ENCODE measurements at regions not wholly inside any gene's neighbourhood (a gene's known extent, or its start where the extent isn't known, plus 50 kb on each side); places are given as distances from the start of the nearest gene placed in this dataset.
"Not testable (repeated sequence)": the region's sequence is repeated elsewhere in the genome, so short reads cannot be mapped to it uniquely, and the experiment has no call there.

GRCh38 chr3:35446896-35447295, 192.4 kb upstream of the ARPP21 start:
- DNase-seq, result no peak

GRCh38 chr3:35448121-35448520, 191.2 kb upstream of the ARPP21 start:
- DNase-seq, result no peak

DNA sequence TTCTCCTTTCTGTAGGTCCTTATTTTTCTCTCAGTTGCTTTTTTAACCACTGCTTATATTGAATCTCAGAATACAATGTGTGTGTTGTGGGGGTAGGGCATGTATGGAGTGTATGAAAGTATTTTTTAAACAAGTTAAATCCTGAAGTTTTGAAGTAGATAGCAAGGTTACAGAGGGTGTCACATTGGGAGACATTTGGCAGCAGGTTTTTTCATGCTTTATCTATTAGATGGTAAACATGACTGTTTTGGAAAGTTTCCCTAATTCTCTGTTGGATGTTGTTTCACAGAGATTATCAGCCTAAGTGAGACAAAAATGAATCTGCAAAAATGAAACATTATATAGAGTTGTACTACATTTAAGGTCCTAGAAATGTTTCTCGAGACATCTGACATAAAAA, 190.6 kb upstream of the ARPP21 start:
- DNase-seq, result no peak

DNA sequence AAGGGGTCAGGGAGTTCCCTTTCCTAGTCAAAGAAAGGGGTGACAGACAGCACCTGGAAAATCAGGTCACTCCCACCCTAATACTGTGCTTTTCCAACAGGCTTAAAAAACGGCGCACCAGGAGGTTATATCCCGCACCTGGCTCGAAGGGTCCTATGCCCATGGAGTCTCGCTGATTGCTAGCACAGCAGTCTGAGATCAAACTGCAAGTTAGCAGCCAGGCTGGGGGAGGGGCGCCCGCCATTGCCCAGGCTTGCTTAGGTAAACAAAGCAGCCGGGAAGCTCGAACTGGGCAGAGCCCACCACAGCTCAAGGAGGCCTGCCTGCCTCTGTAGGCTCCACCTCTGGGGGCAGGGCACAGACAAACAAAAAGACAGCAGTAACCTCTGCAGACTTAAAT, 184.5 kb upstream of the ARPP21 start:
- DNase-seq, result not testable (repeated sequence)

DNA sequence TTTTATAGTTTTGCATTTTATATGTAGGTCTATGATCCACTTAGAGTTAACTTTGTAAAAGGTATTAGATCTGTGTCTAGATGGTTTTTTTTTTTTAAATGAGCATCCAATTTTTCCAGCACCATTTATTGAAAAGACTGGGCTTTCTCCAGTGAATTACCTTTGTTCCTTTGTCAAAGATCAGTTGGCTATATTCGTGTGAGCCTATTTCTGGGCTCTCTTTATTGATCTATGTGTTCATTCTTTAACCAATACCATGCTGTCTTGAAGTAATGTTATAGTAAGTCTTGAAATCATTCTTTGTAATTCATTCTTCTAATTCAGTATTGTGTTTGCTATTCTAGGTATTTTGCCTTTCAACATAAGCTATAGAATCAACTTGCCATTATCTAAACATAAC, 165.4 kb upstream of the ARPP21 start:
- DNase-seq, result no peak

- DNase-seq, result not testable (repeated sequence)
These were observed 156.8 kb upstream of the ARPP21 start for GRCh38 chr3:35482566-35482965.

DNA sequence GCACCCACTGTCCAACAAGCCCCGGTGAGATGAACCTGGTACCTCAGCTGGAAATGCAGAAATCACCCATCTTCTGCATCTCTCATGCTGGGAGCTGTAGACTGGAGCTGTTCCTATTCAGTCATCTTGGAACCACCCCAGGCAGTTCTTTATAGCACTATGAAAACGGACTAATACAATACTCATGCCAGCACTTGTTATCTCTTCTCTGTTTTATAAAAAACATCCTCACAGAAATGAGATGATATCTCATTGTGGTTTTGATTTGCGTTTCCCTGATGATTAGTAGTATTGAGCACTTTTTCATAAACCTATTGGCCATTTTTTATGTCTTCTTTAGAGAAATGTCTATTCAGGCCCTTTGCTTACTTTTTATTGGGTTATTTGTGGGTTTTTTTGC, 156.2 kb upstream of the ARPP21 start:
- no peak for DNase-seq

DNA sequence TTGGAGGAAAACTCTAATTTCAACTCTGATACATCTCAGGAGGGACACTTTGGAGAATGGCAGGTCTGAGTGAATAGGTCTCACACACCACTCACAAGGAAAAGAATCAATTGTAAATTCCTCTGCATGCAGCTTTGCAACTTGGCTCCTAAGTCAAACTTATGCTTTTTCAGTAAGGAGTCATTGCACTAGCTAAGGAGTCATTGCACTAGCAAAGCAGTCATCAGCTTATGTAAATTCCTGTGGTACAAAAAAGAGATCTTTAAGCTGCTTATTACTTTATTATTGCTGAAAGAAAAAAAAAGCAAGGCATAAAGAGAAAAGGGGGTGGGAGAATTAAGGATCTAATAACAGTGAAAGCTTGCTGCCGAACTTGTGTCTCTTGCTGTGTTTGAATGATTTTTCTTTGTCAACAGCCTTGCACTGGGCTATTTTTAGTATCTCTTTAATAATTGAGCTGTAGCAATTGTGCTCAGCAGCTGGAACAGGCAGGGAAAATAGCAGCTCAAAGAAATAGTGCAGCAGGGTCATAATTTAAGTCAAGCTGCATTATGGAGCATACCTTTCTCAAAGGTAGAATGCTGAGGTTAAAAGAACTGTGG, 154.3 kb upstream of the ARPP21 start:
- DNase-seq, result no peak

DNA sequence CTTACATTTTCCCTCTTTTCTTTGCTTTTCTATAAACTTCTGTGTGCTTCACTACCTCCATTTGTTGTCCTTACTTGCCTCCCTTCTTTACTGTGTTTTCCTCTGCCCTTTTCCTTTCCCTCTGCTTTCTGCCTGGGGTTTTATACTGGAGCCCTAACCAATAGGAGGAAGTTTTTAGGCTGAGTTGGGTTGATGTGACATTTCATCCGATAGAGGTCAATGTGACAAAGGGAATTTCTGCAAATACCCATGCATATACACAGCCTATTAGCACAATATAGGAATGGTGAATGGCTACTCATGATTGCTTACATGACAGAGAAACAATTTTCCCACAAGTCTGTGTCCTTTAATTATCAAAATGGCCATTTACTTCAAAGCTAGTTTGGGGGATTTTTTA, 153.0 kb upstream of the ARPP21 start:
- DNase-seq, result no peak

GRCh38 chr3:35487376-35487775, 151.9 kb upstream of the ARPP21 start:
- DNase-seq, result no peak

- no peak for DNase-seq
These were observed 150.8 kb upstream of the ARPP21 start for GRCh38 chr3:35488526-35488925.

DNA sequence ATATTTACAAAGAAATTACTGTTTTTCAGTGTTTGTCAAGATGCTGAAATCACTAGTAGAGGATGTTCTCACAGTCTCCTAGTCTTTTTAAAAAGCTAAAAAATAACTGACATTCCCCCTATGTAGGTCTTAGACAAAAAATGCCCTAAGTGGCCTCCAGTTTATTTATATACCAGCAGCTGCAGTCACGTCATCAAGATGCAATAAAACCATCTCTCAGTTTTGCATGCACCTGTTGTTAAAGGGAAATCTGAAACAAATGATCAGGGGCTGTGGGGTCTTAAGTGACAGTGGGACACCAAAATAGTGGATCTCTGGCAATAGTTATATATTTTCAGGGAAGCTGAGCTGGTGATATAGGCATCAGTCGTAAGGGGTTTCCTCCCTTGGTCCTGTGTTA, 146.5 kb upstream of the ARPP21 start:
- DNase-seq, result no peak

GRCh38 chr3:35498506-35499210, 140.7 kb upstream of the ARPP21 start:
- no peak for DNase-seq

DNA sequence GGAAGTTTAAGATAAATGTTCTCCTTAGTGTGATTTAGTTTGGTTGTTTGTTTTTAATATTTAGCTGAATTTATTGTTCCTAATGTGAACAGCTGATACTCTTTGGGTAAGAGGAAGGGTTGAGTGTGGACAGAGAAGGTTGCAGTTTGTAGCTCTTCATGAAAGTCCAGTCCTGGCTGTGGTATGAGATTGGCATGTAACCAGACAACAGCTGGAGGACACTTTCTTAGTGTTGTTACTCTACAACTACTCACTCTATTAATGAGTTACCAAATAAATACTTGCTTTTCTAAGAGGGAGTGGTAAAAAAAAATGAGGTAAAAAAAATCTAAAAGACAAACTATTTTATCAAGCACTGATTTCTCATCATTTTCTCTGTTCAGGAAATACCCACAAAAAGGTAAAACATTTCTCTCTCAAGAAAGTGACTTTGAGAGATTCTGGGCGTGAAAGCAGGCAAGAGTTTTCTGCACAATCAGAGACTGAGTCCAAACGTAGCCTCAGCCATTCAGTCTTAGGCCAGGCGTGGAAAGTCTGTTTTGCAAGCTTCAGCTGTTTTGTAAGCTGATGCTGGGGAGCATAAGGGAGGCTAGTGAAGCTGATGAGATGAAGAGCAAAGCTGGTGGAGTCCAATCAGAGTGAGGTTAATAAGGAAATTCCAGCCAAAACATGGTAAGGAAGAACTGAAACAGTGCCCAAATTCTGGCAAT, 138.5 kb upstream of the ARPP21 start:
- no peak for DNase-seq

GRCh38 chr3:35502699-35503098, 136.6 kb upstream of the ARPP21 start:
- DNase-seq, result no peak

GRCh38 chr3:35505181-35505580, 134.1 kb upstream of the ARPP21 start:
- no peak for DNase-seq

DNA sequence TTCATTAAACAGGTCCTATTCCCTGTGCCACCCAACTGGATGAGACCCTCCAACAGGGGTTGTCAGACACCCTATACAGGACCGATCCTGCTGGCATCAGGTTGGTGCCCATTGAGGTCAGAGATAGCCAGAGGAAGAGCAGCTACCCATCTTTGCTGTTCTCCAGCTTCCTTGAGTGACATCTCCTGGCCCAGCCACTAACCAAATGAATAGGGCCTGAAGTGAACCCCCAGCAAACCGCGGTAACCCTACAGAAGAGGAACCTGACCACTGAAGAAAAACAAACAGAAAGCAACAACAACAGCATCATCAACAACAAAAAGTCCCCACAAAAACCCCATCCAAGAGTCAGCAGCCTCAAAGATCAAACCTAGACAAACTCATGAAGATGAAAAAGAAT, 133.6 kb upstream of the ARPP21 start:
- DNase-seq, result no peak

GRCh38 chr3:35519936-35520335, 119.4 kb upstream of the ARPP21 start:
- DNase-seq, result no peak

- no peak for DNase-seq
These were observed 118.1 kb upstream of the ARPP21 start for GRCh38 chr3:35521196-35521595.

DNA sequence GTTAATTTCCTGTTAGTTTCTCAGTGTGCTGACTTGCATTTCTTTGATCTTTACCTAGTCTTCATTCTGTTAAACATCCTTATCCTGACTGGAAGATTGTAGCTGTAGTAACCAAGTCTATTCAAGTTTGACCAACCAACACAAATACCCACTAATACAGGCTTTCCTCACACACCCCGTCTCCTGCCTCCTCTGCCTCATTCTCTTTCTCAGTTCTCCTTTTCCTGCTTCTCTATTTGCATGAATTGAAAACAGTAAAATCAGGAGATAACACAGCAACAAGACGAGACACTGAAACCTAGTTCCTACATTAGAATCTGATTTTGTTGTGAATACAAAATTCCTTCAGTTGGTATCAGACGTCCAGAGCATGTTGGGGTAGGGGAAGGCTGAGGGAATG, 116.9 kb upstream of the ARPP21 start:
- DNase-seq, result no peak

DNA sequence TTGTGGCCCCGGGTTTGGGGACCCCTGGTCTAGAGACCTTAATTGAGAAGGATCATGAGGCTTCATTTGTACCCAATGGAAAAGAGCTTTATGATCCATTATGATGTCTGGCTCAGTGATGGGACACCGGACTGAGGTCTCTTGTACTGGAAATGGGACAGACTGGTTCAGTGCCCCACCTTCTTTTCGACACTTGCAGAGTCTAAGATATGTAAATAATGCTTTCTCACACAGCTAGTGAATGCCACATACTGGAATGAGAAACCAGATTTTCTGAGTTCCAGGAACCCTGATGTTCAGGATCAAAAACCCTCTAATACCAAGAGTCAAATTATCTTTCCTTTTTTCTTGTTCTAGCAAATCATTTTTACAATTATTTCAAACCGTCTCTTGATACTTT, 116.3 kb upstream of the ARPP21 start:
- DNase-seq, result no peak

DNA sequence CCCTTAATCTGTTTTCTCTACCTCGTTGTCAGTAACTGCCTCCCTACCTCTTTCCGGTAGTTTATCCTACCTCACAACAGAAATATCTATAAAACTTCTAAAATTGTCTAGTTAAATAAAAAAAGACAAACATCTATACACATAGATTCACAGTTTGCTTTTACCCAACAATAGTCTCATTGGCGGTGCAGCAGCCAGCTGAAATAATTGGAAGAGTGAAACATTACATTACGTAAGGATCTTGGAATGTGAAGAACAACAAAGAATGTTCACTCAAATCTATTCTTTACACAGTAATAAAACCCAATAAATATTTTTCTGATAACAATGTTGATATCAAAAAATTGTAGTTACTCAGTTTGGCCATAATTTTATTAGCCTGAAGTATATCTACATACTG, 115.5 kb upstream of the ARPP21 start:
- no peak for DNase-seq

DNA sequence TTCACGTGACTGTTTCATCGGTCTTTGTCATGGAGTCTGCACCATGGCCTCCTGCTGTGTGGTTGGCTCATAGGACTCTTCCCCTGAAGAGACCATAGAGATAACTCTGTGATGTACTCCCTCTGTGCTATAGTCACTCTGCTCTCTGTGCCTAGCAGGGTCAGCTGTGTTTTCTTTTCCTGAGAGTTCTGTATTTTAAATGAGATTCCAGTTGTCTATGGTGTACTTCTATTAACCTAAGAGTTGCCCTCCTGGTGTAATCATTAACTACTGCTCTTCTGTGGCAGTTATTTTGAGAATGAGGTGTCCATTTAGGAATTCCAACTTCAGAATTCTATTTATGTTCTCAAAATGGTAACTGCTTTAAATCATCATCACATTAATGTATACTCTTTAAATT, 114.5 kb upstream of the ARPP21 start:
- DNase-seq, result no peak

DNA sequence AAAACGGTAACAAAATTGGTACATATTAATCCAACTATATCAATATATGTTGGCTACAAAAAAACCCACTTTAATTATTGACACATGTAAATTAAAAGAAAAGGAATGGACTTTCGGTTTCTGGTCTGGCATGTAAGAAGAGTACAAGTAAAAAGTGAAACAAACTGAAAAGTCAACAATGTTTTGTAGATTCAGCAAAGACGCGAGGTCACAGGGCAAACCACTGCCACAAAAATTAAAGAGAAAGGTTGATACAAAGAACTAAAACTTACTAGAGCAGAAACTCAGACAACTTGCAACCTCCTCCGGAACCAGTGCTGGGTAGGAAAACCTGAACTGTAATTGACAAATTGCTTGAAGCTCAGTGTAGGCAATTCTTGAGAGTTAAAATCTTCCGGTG, 110.6 kb upstream of the ARPP21 start:
- no peak for DNase-seq
